HL-60 (cell line): ENCODE measurements at regions not wholly inside any gene's neighbourhood (a gene's known extent, or its start where the extent isn't known, plus 50 kb on each side); places are given as distances from the start of the nearest gene placed in this dataset.

Experiments
- CTCF ChIP-seq: IDR thresholded peaks from one replicate; pipeline ENCODE4 v1.5.1; 2011; ENCODE audit warnings: low read length, control low read depth, inconsistent platforms; ENCODE audit not compliant: insufficient read depth
- POLR2AphosphoS5 ChIP-seq: IDR thresholded peaks from 2 replicates; pipeline ENCODE4 v1.6.1; 2012; ENCODE audit warnings: low read depth
- REST ChIP-seq: IDR thresholded peaks from 2 replicates; pipeline ENCODE4 v1.6.1; 2012; ENCODE audit warnings: low read depth; ENCODE audit not compliant: insufficient replicate concordance

GRCh38 chr2:121085801-121086200, 199.2 kb downstream of the TFCP2L1 start:
- TF ChIP-seq CTCF: no peak
- TF ChIP-seq POLR2AphosphoS5: no peak
- no peak for TF ChIP-seq REST
